Hematopoietic multipotent progenitor cell treated with erythropoietin and hydrocortisone succinate and interleukin-3 and kit ligand, for 17 days (in vitro differentiated cells): ENCODE measurements at regions not wholly inside any gene's neighbourhood (a gene's known extent, or its start where the extent isn't known, plus 50 kb on each side); places are given as distances from the start of the nearest gene placed in this dataset.
"Not testable (repeated sequence)": the region's sequence is repeated elsewhere in the genome, so short reads cannot be mapped to it uniquely, and the experiment has no call there.

ENCODE experiments used
- DNase-seq: peaks from one replicate; pipeline ENCODE4 v3.0.0-alpha.2; 2015; ENCODE audit warnings: low spot score

DNA sequence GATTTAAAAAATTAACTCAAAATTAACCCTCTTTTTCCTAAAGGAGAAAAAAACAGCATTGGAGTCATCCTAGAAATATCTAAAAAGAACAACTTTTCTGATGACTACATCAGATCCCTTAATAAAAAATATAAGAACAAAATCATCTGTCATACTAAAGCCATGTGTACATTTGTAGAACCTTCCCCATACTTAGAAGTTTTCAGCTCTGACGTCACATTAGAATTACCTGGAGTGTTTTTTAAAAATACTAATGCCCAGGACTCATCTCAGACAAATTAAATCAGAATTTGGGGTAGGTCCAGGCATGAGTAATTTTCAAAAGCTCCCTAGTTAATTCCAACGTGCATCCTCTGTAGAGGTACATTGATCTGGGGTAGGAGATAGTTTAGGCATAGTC, 598.0 kb downstream of the DSC3 start:
- DNase-seq: no peak

DNA sequence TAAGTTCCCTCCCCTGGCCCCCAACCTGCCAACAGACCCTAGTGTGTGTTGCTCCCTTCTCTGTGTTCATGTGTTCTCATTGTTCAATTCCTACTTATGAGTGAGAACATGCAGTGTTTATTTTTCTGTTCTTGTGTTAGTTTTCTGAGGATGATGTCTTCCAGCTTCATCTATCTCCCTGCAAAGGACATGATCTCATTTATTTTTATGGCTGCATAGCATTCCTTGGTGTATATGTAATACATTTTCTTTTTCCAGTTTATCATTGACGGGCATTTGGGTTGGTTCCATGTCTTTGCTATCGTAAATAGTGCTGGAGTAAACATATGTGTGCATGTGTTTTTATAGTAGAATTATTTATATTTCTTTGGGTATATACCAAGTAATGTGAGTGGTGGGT, 602.2 kb downstream of the DSC3 start:
- no peak for DNase-seq

DNA sequence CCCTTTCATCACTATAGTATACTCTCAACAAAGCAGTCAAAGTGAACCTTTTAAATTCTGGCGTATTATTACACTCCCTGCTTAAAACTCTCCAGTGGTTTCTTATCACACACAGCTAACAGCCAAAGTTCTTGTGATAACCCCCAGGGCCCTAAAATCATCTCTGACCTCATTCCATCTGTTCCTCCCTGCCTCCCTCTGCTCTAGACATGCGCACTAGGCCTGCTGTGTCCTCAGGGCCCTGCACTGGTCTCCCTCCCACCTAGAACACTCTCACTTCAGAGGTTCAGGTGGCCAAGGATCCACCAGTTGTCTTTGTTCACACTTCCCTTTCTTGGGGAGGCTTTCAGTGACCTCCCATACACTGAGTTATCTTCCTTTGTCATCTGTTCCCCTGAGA, 603.4 kb downstream of the DSC3 start:
- no peak for DNase-seq

GRCh38 chr18:30432349-30432748, 610.2 kb downstream of the DSC3 start:
- no peak for DNase-seq

- not testable (repeated sequence) for DNase-seq
Observed at GRCh38 chr18:30419399-30419798, 623.1 kb downstream of the DSC3 start.

DNA sequence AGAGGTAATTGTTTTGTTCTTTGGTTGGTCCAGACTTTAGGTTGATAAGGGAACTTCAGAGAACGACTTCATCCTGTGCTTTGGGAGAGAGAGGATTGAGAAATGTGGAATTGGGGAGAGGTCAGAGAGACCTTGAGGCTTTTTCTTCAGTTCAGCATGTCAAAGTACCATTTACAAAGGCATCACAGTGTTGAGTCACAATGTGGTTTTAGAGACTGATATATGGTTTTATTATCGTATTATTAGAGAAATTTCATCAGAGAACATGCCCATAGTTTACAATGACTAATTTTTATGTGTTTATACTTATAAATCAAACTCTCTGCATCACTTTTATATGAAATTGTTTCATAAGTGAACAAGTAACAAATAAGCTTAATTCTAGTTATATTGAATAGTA, 626.6 kb downstream of the DSC3 start:
- DNase-seq: no peak

GRCh38 chr18:30409120-30409519, 633.4 kb downstream of the DSC3 start:
- no peak for DNase-seq

DNA sequence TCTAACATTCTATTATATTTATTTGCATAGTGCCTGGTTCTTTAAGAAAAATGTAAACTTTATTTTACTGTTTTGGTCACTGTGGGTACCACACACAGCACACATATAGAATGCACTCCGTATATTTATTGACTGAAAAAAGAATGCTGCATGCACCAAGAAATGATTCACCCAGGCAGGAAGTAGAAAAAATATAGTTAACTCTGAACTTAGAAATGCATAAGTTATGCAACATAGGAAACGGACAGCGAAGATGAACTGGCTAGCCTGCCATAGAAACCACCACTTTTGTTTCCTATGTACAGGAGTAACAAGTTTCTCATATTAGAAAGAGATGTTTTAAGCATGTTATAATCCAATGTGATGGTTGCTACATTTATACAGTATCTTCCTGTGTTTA, 635.8 kb downstream of the DSC3 start:
- DNase-seq: no peak

DNA sequence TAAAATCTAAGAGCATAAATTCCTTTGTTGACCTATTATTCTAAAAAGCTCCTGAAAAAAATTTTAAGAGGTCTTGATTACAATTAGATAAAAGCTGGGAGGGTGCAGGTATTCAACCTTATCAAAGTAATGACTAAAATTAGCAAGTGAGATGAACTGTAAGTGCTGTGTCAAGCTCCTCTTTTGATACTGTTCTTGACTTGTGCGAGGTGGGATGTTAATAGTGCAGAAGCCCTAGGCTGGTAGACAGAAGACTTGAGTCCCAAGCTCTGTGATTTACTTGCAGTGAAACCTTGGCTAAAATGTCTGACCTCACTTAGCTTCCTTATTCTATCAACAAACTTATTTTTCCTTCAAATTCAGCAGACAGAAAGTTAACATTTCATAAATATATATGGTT, 637.5 kb downstream of the DSC3 start:
- DNase-seq: no peak

DNA sequence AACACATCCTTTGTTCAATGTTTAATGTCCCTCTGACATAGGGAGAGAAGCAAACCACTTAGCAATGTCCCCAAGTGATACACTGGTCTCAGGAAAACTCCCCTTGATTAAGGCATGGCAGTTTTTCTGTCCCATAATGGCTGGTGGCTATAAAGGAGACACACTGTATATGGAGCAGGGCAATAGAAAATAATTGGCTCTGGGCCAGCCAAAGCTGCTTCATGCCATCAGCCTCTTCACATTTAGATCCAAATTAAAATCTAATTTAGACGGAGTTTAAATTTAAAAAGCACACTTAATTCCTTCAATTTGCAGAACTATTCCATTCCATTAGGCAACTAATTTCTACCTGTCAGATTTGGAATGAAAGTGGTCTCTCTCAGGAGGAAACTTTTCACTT, 638.1 kb downstream of the DSC3 start:
- DNase-seq: no peak

- no peak for DNase-seq
Observed at GRCh38 chr18:30403278-30403677, 639.3 kb downstream of the DSC3 start.

DNA sequence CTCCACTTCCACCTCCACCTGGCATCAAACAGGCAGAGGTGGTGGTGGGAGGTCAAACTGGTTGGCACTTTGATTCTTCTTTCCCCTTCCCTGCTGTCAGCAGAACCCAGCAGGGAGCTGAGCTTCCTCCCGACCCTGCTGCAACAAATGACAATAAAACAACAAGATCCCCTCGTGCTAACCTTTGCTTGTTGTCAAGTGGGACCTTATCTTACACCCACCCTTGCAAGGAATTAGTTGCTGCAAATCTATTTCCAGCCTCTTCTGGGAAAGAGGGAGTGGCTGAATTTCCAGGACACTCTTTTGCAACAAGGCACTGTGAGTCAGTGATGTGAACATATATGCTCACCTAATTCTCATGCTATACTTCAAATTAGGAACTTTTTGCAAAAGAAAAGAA, 655.1 kb downstream of the DSC3 start:
- no peak for DNase-seq

GRCh38 chr18:30386624-30387023, 655.9 kb downstream of the DSC3 start:
- no peak for DNase-seq

GRCh38 chr18:30385684-30386083, 656.9 kb downstream of the DSC3 start:
- DNase-seq: no peak

DNA sequence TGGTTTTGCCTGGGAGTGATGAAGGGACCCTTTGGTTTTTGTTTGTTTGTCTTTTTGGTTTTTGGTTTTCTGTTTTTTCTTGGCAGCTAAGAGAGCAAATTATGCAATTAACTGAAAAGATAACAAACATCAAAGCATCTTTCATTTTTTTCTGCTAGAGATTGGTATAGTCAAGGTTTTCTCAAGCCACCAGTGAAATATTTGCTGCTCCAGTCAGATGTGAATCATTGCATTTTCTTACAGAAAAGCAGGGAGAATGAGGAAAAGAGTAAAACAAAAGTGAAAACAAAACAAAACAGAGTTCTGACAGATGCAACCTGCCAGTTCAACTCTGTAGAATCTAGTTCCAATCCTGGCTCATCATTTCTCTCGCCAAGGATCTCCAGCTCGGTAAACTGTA, 660.7 kb downstream of the DSC3 start:
- DNase-seq: no peak

- DNase-seq: no peak
Observed at GRCh38 chr18:30378097-30378496, 664.4 kb downstream of the DSC3 start.

DNA sequence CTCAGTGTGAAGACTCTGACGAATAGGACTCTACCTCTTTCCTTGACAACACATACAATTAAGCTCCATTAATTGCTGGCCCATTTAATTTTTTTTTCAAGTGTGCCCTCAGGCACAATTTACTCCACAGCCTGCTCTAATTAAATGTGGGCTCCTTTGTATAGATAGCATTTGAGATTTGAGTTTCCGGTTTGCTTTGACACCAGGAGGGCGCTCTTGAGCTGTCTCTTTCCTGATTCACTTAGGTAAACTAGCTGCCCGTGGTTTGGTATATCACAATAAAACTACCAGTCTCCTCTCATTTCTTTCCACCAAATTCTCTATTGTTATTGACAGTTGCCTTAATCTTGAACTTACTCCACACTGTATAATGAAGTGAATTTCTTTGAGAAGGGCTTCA, 666.0 kb downstream of the DSC3 start:
- no peak for DNase-seq

DNA sequence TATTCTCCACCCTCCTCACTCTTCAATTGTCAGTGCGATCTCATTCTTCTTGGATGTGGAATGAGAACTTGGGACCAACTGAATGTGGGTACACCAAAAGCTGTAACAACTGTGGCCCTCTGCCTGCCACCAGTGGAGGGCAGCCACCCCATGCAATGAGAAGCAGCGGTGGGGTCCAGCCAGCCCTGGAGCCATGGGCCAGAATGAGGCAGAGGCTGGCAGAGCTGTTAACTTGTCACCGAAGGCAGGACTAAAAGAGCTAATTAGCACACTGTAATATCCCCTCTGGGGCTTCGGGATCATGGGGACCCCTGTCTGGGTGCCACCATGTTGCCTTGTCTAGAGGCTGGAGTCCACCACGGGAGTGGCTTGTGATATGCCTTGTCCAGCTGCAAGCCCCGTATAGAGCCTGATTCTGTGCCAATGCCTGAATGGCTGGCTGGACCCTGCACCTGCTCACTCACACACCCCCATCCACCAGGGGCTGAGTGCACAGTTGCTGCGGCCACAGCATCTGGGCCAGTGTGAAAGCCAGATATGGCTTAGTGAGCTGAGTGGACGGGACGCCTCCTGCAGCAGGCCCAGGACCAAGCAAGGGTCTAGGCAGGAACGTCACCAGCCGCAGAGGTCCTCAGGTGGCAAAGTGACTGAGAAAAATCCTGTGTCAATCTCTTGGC, 680.5 kb downstream of the DSC3 start:
- no peak for DNase-seq

- DNase-seq: no peak
Observed at GRCh38 chr18:30359521-30359920, 683.0 kb downstream of the DSC3 start.

GRCh38 chr18:30358555-30358954, 684.0 kb downstream of the DSC3 start:
- DNase-seq: no peak

DNA sequence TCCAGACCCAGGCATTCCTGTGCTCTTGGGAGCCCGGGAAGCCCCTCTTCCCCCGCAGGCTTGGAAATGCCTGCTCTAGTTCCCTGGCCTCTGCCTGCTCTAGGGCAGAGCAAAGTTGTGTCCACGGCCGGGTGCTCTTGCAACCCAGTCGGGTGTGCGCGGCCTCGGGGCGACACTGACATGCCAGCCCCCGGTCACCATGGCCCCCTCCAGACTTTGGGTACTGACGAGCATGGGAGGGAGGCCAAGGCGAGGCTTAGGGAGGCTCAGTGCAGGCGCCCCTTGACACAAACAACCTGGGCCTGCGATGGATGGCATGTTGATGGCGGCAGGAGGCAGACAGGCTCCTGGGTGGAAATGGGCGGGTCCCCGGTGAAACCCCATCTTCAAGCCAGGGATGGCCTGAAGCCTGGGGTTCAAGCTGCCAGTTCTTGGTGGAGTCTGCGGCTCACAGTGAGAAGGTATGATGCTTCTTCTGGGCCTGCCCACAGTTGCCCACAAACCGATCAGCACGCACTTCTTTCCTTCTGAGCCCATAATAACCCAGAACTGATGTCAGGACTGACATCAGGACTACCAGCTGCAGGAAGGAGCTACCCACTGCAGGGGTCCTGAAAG, 689.9 kb downstream of the DSC3 start:
- no peak for DNase-seq

DNA sequence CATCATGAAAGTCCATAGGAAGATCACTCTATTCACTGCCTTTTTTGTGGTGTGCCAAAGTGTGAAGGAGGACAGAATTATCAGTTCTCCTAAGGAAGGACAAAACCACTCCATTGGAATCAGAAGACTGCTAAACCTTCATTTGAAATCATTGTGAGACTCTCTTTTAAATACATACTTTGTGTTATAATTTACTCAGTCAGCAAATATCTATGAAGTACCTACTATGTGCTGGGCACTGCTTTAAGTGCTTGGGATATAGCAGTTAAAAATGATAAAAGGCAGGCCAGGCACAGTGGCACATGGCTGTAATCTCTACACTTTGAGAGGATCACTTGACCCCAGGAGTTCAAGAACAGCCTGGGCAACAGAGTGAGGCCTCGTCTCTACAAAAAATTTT, 692.3 kb downstream of the DSC3 start:
- DNase-seq: no peak

DNA sequence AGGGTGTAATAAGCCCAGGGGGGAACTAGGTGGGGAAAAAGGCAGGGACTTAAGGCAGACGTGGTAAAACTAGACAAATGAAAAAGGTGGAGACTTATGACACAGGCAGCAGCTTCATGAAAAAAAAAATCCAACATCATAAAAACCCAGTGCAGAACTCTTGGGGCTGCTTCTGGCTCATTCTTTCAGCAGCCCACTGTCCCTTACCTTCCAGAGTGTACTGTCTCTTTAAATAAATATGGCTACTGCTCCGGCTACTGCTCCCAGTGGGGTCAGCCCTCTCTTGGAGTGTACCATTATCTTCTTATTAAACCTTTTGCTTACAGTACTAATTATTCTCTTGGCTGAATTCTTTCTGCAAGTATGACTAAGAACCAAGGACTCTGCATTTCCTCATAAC, 699.5 kb downstream of the DSC3 start:
- DNase-seq: no peak

DNA sequence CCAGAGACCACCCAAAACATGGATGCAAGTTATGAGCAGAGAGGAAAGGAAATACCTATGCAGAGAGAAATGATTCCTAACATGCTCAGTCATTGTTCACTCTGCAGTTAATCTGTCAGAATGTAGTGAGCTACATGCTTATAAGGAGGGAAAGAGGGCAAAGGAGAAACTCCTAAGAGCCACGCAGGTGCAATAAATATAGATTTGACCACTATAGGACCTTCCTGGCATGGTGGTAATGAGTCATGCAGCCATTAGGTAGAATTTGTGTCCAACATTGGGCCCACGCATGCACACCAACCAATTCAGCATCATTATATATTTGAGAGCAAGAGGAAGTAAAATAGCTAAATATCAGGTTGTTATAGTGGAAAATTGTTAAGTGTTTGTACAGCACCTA, 699.9 kb downstream of the DSC3 start:
- DNase-seq: no peak
